A673 (cell line): ENCODE measurements at regions not wholly inside any gene's neighbourhood (a gene's known extent, or its start where the extent isn't known, plus 50 kb on each side); places are given as distances from the start of the nearest gene placed in this dataset.

Source experiments
- BruUV-seq: library from RNA; stranded (reverse); fragments of 400-500 nt; replicated peaks from 2 replicates; lab custom pipeline; 2021; lab: Mats Ljungman, UMichigan
- CTCF ChIA-PET: fragments of 300-600 bp; sonication (Branson Sonifier 250); formaldehyde crosslinking; loops from one replicate; lab custom pipeline; 2022; ENCODE audit warnings: antibody characterized with exemption; lab: Charles Lee
- POLR2A ChIA-PET: fragments of 300-600 bp; sonication (Branson Sonifier 250); formaldehyde crosslinking; loops from one replicate; lab custom pipeline; 2022; ENCODE audit warnings: antibody characterized with exemption; ENCODE audit not compliant: low non-redundant PET; lab: Charles Lee
- DNase-seq: peaks from one replicate; pipeline ENCODE4 v3.0.0-alpha.2; 2015; ENCODE audit warnings: low spot score
- H3K27ac ChIP-seq: fragments of 200-600 bp; sonication (generic); 2 replicates; pipeline ENCODE4 v1.5.1; 2016; ENCODE audit warnings: mixed run types, low read depth, mild to moderate bottlenecking, mixed read lengths, antibody characterized with exemption, low read length; ENCODE audit not compliant: poor library complexity, severe bottlenecking
- H3K27me3 ChIP-seq: fragments of 200-600 bp; sonication (generic); replicated peaks from 2 replicates; pipeline ENCODE4 v1.6.1; 2017; ENCODE audit warnings: mixed run types, low read depth, mild to moderate bottlenecking, mixed read lengths, antibody characterized with exemption, low read length; ENCODE audit not compliant: insufficient read depth, poor library complexity
- H3K36me3 ChIP-seq: fragments of 200-600 bp; sonication (generic); 2 replicates; pipeline ENCODE4 v1.6.1; 2016; ENCODE audit warnings: mixed run types, mild to moderate bottlenecking, mixed read lengths, antibody characterized with exemption, low read length; ENCODE audit not compliant: insufficient read depth, poor library complexity, severe bottlenecking
- H3K4me1 ChIP-seq: fragments of 200-600 bp; sonication (generic); 2 replicates; pipeline ENCODE4 v1.6.1; 2017; ENCODE audit warnings: mixed run types, mild to moderate bottlenecking, mixed read lengths, antibody characterized with exemption, low read length; ENCODE audit not compliant: insufficient read depth, poor library complexity, severe bottlenecking
- H3K4me3 ChIP-seq: fragments of 200-600 bp; sonication (generic); 2 replicates; pipeline ENCODE4 v1.5.1; 2016; ENCODE audit warnings: low read depth, mixed run types, mild to moderate bottlenecking, mixed read lengths, low read length; ENCODE audit not compliant: poor library complexity, severe bottlenecking
- H3K9me3 ChIP-seq: fragments of 200-600 bp; sonication (generic); 2 replicates; pipeline ENCODE4 v1.6.1; 2016; ENCODE audit warnings: mixed run types, low read depth, mild to moderate bottlenecking, mixed read lengths, antibody characterized with exemption, low read length; ENCODE audit not compliant: poor library complexity, severe bottlenecking
- EZH2 ChIP-seq: fragments of 200-600 bp; sonication (generic); IDR thresholded peaks from 2 replicates; pipeline ENCODE4 v1.6.1; 2017; ENCODE audit warnings: borderline replicate concordance, low read depth, mild to moderate bottlenecking, mixed read lengths, antibody characterized with exemption, low read length; ENCODE audit not compliant: poor library complexity, severe bottlenecking
- intact Hi-C: fragments of 100-400 bp; cut with micrococcal nuclease; formaldehyde crosslinking; loops from one replicate; pipeline ENCODE4 v1.10.0; 2022; ENCODE audit not compliant: unreplicated experiment
- TF ChIP-seq, protein P1 (sequence below): fragments of 300-800, 200-600 bp; sonication (generic); conservative IDR thresholded peaks from 2 replicates; pipeline ENCODE4 v1.5.1; 2017; ENCODE audit warnings: low read depth, mild to moderate bottlenecking, antibody characterized with exemption, low read length, moderate library complexity, mixed read lengths

DNA sequence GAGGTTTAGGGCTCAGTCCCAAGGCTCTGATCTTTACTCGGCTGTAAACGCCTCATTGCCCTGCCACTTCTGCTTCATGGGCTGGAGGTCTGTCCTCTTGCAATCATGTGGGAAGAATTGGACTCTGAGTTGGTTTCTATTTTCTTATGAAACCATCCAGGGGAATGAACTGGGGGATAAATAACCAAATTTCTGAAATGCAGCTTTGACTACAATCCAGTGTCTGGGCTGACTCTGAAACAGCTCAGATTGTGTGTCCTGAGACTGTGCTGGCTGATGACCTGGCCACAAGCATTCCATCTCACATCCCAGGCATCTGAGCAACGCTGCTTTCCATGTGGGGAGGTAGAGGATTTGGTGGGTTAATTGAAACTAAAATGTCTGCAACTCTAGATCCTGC, 71.0 kb upstream of the GALNT15 start:
- CTCF ChIA-PET: no interaction called here
- Histone ChIP-seq H3K4me1 (no peaks in the 10 kb centered on the region), H3K36me3 (no peaks in the 10 kb centered on the region), H3K27ac (no peak overlapping the region), H3K27me3 (peaks cover 11% of the 10 kb centered on the region), H3K4me3 (no peak overlapping the region), H3K9me3 (no peaks in the 10 kb centered on the region)
- BruUV-seq: no TSS peak
- DNase-seq: no peak
- POLR2A ChIA-PET: no interaction called here
- intact Hi-C loops: no loop called here
- no peak for TF ChIP-seq EZH2
- TF ChIP-seq, protein P1, sequence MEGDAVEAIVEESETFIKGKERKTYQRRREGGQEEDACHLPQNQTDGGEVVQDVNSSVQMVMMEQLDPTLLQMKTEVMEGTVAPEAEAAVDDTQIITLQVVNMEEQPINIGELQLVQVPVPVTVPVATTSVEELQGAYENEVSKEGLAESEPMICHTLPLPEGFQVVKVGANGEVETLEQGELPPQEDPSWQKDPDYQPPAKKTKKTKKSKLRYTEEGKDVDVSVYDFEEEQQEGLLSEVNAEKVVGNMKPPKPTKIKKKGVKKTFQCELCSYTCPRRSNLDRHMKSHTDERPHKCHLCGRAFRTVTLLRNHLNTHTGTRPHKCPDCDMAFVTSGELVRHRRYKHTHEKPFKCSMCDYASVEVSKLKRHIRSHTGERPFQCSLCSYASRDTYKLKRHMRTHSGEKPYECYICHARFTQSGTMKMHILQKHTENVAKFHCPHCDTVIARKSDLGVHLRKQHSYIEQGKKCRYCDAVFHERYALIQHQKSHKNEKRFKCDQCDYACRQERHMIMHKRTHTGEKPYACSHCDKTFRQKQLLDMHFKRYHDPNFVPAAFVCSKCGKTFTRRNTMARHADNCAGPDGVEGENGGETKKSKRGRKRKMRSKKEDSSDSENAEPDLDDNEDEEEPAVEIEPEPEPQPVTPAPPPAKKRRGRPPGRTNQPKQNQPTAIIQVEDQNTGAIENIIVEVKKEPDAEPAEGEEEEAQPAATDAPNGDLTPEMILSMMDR: no peak

DNA sequence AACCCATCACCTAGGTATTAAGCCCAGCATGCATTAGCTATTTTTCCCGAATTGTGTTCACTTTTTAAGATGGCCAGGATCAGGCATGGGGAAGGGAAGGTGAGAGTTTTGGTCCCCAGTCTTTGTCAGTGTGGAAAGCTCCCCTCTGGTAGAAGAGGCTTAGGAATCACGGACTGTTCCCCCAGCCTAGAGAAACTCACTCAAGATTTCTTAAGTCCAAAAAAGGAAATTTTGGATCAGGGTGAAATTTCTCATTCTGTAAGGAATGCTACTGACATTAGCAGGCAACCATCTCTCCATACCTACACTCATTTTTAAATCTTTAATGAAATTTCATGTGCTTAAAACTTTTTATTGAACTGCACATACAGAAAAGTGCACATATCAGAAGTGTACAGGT, 70.3 kb upstream of the GALNT15 start:
- POLR2A ChIA-PET: no interaction called here
- no peaks in the 10 kb centered on the region for H3K9me3 ChIP-seq
- no TSS peak for BruUV-seq
- H3K27ac ChIP-seq: no peak overlapping the region
- DNase-seq: no peak
- H3K27me3 ChIP-seq: peaks cover 15% of the 10 kb centered on the region
- H3K4me1 ChIP-seq: no peaks in the 10 kb centered on the region
- no peak overlapping the region for H3K4me3 ChIP-seq
- TF ChIP-seq, protein P1: no peak
- no peak for TF ChIP-seq EZH2
- intact Hi-C loops: no loop called here
- CTCF ChIA-PET: no interaction called here
- no peaks in the 10 kb centered on the region for H3K36me3 ChIP-seq

DNA sequence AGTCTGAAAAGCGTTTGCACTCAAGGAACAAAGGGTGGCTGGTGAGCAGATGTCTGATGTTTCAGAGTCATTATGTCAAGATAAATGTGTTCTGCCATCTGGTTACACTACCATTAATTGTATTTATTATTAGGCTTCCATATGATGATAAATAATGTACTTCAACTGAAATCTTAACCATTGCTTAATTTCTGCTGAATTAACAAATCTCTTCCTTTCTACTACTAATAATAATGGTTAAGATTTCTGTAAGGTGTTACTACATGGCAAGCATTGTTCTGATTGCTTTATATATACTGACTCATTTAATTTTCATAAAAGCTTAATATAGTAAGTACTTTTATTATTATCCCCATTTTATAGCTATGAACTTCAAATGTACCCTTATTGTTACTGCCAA, 68.4 kb upstream of the GALNT15 start:
- no peak for DNase-seq
- CTCF ChIA-PET: no interaction called here
- TF ChIP-seq, protein P1: no peak
- no peak for TF ChIP-seq EZH2
- Histone ChIP-seq H3K27me3 (peaks cover 15% of the 10 kb centered on the region), H3K4me1 (no peaks in the 10 kb centered on the region), H3K4me3 (no peak overlapping the region), H3K9me3 (no peaks in the 10 kb centered on the region), H3K36me3 (no peaks in the 10 kb centered on the region), H3K27ac (no peak overlapping the region)
- BruUV-seq: no TSS peak
- POLR2A ChIA-PET: no interaction called here
- intact Hi-C loops: no loop called here
